ENCODE measurements at regions not wholly inside any gene's neighbourhood (a gene's known extent, or its start where the extent isn't known, plus 50 kb on each side); places are given as distances from the start of the nearest gene placed in this dataset.
"Not testable (repeated sequence)": the region's sequence is repeated elsewhere in the genome, so short reads cannot be mapped to it uniquely, and the experiment has no call there.

- TF ChIP-seq POLR2A (IDR thresholded peaks at IDR 0.05) = not testable (repeated sequence)
- TF ChIP-seq, protein P1, sequence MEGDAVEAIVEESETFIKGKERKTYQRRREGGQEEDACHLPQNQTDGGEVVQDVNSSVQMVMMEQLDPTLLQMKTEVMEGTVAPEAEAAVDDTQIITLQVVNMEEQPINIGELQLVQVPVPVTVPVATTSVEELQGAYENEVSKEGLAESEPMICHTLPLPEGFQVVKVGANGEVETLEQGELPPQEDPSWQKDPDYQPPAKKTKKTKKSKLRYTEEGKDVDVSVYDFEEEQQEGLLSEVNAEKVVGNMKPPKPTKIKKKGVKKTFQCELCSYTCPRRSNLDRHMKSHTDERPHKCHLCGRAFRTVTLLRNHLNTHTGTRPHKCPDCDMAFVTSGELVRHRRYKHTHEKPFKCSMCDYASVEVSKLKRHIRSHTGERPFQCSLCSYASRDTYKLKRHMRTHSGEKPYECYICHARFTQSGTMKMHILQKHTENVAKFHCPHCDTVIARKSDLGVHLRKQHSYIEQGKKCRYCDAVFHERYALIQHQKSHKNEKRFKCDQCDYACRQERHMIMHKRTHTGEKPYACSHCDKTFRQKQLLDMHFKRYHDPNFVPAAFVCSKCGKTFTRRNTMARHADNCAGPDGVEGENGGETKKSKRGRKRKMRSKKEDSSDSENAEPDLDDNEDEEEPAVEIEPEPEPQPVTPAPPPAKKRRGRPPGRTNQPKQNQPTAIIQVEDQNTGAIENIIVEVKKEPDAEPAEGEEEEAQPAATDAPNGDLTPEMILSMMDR (IDR thresholded peaks at IDR 0.05) = not testable (repeated sequence)
These were observed 169.0 kb upstream of the CCZ1B start for GRCh38 chr7:6995026-6995425.

All from adrenal gland (tissue), 5 donors.